Breast epithelium (tissue), 3 donors: ENCODE measurements at regions not wholly inside any gene's neighbourhood (a gene's known extent, or its start where the extent isn't known, plus 50 kb on each side); places are given as distances from the start of the nearest gene placed in this dataset.

Experiments used
- CTCF ChIP-seq, 3 donors: fragments of 450-650 bp; IDR thresholded peaks; one replicate each; pipeline ENCODE4 v1.5.1; 2016 to 2017; ENCODE audit warnings: antibody characterized with exemption in 3 of 3, mild to moderate bottlenecking in 3 of 3, moderate library complexity in 3 of 3
- POLR2A ChIP-seq: fragments of 450-650 bp; IDR thresholded peaks from one replicate; pipeline ENCODE4 v1.6.1; 2016; ENCODE audit warnings: antibody characterized with exemption, mild to moderate bottlenecking, moderate library complexity
- POLR2AphosphoS5 ChIP-seq, 3 donors: sonication (generic); formaldehyde crosslinking; IDR thresholded peaks; one replicate each; pipeline ENCODE4 v1.6.1; 2017; ENCODE audit warnings: antibody characterized with exemption in 3 of 3

GRCh38 chr3:81995329-81995728, 233.9 kb upstream of the GBE1 start:
- TF ChIP-seq CTCF (IDR thresholded peaks at IDR 0.05) (no peak), POLR2A (no peak), POLR2AphosphoS5 (IDR thresholded peaks at IDR 0.05) (no peak)
